GF-D8 (cell line): ENCODE measurements at regions not wholly inside any gene's neighbourhood (a gene's known extent, or its start where the extent isn't known, plus 50 kb on each side); places are given as distances from the start of the nearest gene placed in this dataset.

Source experiments
- DNase-seq: peaks from one replicate; lab custom pipeline; 2025; lab: John Stamatoyannopoulos, UW

DNA sequence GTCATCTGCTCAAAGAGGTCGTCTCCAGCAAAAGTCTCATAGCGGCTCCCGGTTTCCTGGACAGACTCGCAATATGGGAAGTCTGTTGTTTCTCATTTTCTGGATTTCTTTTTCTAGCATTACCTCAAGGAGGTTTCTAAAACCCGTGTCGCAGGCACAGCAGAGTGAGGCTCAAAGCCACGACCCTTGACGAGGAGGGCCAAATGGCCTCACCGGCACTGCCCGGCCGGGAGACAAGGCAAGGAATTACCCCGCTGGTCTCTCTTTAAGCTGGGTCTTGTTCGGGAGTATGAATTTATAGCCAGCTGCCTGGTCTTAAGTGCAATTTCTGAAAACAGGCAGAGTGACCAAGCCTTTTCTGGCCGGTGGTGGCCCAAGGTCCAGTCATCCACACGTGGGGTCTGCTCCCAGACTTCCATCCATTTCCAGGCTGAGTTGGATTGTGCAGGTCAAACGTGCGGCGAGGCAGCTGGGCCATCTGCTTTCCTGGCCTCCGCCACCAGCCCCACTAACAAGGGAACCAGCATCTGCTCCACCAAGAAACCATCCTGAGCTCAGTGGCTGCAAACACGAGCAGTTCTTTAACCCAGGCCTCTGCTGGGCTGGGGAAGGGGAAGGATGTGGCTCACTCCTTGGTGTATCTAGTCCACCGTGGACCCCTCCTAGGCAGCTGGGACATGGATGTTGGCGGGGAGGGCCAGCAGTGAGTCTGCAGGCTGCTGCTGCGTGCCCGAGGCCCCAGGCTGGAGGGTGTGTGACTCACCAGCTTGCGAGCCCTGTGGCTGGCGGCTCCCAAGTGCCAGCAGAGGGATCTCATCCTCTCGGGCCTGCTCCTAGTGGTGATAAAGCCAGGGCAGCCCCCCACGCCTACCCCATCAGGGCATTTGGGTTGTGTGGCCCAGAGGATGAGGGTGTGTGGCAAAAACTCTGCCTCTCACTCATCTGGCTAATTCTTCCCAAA lies 55.6 kb upstream of the COL5A1 start:
- no peak for DNase-seq

- no peak for DNase-seq
Measured at GRCh38 chr9:134589748-134590147, 51.9 kb upstream of the COL5A1 start.

DNA sequence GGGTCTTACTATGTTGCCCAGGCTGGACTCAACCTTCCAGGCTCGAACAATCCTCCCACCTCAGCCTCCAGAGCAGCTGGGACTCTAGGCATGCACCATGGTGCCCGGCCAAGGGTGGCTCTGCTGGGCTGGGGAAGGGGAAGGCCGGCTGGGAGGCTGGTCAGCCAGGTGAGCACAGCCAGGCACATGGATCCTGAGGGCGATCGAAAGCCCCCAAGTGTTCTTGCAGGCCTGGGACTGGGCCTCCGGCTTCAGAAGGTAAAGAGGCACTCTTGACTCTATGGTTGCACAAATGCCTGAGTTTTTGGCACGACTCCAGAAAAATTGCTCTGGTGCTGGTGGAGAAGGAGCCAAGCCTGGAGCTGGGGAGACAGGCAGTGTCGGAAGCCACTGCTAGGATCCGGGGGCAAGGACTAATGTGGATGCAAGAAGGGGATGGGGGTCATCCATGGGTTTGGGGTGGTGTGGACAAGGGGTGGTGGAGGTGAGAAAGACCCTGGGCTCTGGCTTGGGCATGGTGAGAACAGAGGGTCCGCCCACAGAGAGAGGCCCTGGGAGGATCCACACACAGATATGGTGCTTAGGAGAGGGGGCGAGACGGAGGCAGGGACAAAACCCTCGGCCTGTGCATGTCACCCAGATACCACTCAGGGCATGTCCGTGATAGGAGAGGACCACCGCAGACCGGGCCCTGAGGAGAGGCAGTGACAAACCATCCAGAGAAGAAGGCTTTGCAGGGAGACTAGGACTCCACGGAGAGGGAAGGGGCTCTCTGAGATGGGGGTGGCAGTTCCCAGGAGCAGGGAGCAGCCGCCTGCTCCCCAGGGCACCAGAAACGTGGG lies 51.1 kb upstream of the COL5A1 start:
- no peak for DNase-seq

DNA sequence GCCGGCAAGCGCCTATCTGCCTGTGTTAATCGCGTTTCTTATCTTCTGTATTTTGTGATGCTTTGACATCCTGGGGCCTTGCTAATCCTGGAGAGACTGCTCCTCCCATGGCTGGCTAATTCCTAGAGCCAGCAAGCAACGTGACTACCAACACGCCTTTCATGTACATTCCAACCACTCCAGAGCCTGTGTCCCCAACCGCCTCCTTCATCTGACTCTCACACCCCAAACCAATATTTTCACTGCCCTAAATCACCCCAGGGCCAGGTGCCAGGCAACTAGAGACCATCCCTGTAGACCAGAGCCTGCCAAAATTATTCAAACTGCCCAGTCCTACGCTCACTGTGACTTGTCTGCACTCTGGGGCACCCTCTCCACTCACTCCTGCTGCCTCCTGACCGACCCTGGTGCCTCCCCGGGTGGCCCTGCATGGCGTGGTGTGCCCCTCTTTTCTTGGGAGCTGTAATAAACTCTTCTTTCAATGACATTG lies 50.5 kb upstream of the COL5A1 start:
- no peak for DNase-seq

GRCh38 chr9:134591573-134591981 lies 50.0 kb upstream of the COL5A1 start:
- DNase-seq, result no peak
